Gastroesophageal sphincter (tissue), 4 donors: ENCODE measurements at regions not wholly inside any gene's neighbourhood (a gene's known extent, or its start where the extent isn't known, plus 50 kb on each side); places are given as distances from the start of the nearest gene placed in this dataset.

Source experiments
- ATAC-seq: fragments of 150-250 bp; one replicate; pipeline ENCODE4 v1.9.1; 2016; ENCODE audit warnings: mild to moderate bottlenecking, moderate library complexity
- H3K27ac ChIP-seq, 4 donors: fragments of 200-600 bp; sonication (generic) in 3 of 4; 1 replicate in 3 of 4; 2 replicates in 1 of 4; pipeline ENCODE4 v1.5.1; 2016 to 2019
- H3K27me3 ChIP-seq: fragments of 200-600 bp; sonication (generic); one replicate; pipeline ENCODE4 v1.5.1; 2019
- H3K36me3 ChIP-seq, 2 donors: fragments of 200-600 bp; sonication (generic); one replicate each; pipeline ENCODE4 v1.5.1; 2019; ENCODE audit warnings: control low read depth in 1 of 2
- H3K4me1 ChIP-seq, 3 donors: fragments of 200-600 bp; sonication (generic); 1 replicate in 2 of 3; 2 replicates in 1 of 3; pipeline ENCODE4 v1.5.1; 2016 to 2019; ENCODE audit warnings: control low read depth in 2 of 3
- H3K4me3 ChIP-seq, 2 donors: fragments of 200-600 bp; sonication (generic); one replicate each; pipeline ENCODE4 v1.5.1; 2019; ENCODE audit warnings: mild to moderate bottlenecking in 1 of 2, moderate library complexity in 1 of 2
- H3K9me3 ChIP-seq, 3 donors: fragments of 200-600 bp; sonication (generic); one replicate each; pipeline ENCODE4 v1.5.1; 2017 to 2019; ENCODE audit warnings: control low read depth in 2 of 3
- CTCF ChIP-seq, 4 experiments: fragments of 200-600 bp in 2 of 4; fragments of 450-650 bp in 2 of 4; sonication (generic) in 1 of 4; IDR thresholded peaks; one replicate each; pipeline ENCODE4 v1.5.1; 2017 to 2019; ENCODE audit warnings: antibody characterized with exemption in 4 of 4, mild to moderate bottlenecking in 2 of 4, moderate library complexity in 2 of 4
- EP300 ChIP-seq: sonication (generic); formaldehyde crosslinking; IDR thresholded peaks from one replicate; pipeline ENCODE4 v1.6.1; 2017; ENCODE audit warnings: antibody characterized with exemption, mild to moderate bottlenecking
- POLR2A ChIP-seq, 2 donors: fragments of 450-650 bp; IDR thresholded peaks; one replicate each; pipeline ENCODE4 v1.6.1; 2017; ENCODE audit warnings: antibody characterized with exemption in 2 of 2, mild to moderate bottlenecking in 2 of 2, moderate library complexity in 1 of 2
- POLR2AphosphoS5 ChIP-seq: sonication (generic); formaldehyde crosslinking; IDR thresholded peaks from one replicate; pipeline ENCODE4 v1.6.1; 2017; ENCODE audit warnings: antibody characterized with exemption
- WGBS, 2 donors: methylation state at CpG; one replicate each; pipeline ENCODE4 v1.1.5; 2018; ENCODE audit warnings: low coverage in 1 of 2; 5-methylcytosine and 5-hydroxymethylcytosine counted together

GRCh38 chr10:104516986-104517385 lies 124.1 kb upstream of the SORCS3 start:
- Histone ChIP-seq H3K4me3 (no peak overlapping the region), H3K4me1 (peaks cover 0 to 2% (median 0%) of the 10 kb centered on the region in 3 donors), H3K27ac (no peak overlapping the region), H3K27me3 (peaks cover 16% of the 10 kb centered on the region), H3K36me3 (no peaks in the 10 kb centered on the region), H3K9me3 (no peaks in the 10 kb centered on the region)
- TF ChIP-seq EP300 (no peak), POLR2A (IDR thresholded peaks at IDR 0.05) (no peak)
- 78 to 100% methylated on average over 1 to 2 of the region's 2 CpGs for WGBS, 2 donors
- ATAC-seq = no peak

GRCh38 chr10:104517946-104518345 lies 123.1 kb upstream of the SORCS3 start:
- no peak for TF ChIP-seq POLR2AphosphoS5
- TF ChIP-seq POLR2A (IDR thresholded peaks at IDR 0.05) = no peak
- no peak for TF ChIP-seq CTCF (IDR thresholded peaks at IDR 0.05)
- no peak for TF ChIP-seq EP300
- no peak for ATAC-seq
- peaks cover 0 to 6% (median 0%) of the 10 kb centered on the region in 3 donors for H3K4me1 ChIP-seq
- H3K9me3 ChIP-seq = no peaks in the 10 kb centered on the region
- no peak overlapping the region for H3K27ac ChIP-seq
- H3K4me3 ChIP-seq = no peak overlapping the region
- H3K27me3 ChIP-seq = peaks cover 16% of the 10 kb centered on the region
- WGBS, 2 donors = 65 to 70% methylated on average over 4 of the region's 4 CpGs
- no peaks in the 10 kb centered on the region for H3K36me3 ChIP-seq

DNA sequence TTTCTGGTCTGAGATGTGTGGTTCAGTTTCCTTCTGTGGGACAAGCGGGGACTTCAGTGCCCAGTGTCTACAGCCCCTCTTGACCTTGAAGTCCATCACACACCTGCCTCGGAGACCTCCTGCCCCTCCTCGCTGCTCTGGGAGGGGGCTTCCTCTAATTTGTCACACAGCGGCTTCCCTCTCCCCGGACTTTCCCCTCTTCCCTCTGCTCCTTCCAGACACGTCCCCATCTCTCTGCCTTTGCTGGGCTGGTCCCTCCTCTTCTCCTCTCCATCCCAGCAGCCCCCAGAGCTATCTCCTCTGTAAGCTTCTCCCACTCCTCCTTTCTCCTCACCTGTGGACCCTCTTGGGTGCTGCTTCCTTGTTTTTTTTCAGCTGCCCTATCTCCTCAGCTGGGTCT lies 122.2 kb upstream of the SORCS3 start:
- Histone ChIP-seq H3K27ac (no peak overlapping the region), H3K4me3 (no peak overlapping the region), H3K36me3 (no peaks in the 10 kb centered on the region), H3K4me1 (peaks cover 0 to 6% (median 0%) of the 10 kb centered on the region in 3 donors), H3K9me3 (no peaks in the 10 kb centered on the region), H3K27me3 (peaks cover 11% of the 10 kb centered on the region)
- TF ChIP-seq POLR2AphosphoS5 = no peak
- 60 to 80% methylated on average over 1 to 5 of the region's 6 CpGs for WGBS, 2 donors
- no peak for ATAC-seq

DNA sequence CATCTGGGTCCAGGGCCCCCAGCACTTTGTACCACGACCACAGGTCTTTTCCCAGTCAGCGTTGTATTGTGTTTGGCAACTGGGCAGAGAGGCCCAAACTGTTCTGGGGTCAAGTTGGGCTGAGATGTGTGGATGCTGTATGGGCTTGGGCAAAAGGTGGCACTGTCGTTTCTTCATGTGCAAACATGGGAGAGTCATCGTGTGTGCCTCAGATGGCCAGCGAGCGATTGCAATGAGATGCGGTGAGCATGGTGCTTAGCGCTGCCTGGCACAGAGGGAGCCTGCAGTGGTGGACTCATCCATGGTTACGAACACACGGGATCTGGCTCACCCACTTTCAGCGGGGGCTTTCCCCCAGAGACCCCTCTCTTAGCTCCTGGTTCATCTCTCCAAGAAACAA lies 120.4 kb upstream of the SORCS3 start:
- peaks cover 0 to 6% (median 0%) of the 10 kb centered on the region in 3 donors for H3K4me1 ChIP-seq
- TF ChIP-seq EP300 (no peak), CTCF (IDR thresholded peaks at IDR 0.05) (no peak), POLR2A (IDR thresholded peaks at IDR 0.05) (no peak), POLR2AphosphoS5 (no peak)
- no peaks in the 10 kb centered on the region for H3K36me3 ChIP-seq
- ATAC-seq = no peak
- peaks cover 7% of the 10 kb centered on the region for H3K27me3 ChIP-seq
- H3K9me3 ChIP-seq = no peaks in the 10 kb centered on the region
- H3K4me3 ChIP-seq = no peak overlapping the region
- H3K27ac ChIP-seq = no peak overlapping the region
- WGBS, 2 donors = 83 to 90% methylated on average over 9 to 10 of the region's 11 CpGs

- Histone ChIP-seq H3K36me3 (no peaks in the 10 kb centered on the region), H3K4me3 (no peak overlapping the region), H3K27me3 (no peaks in the 10 kb centered on the region), H3K4me1 (peaks cover 0 to 6% (median 0%) of the 10 kb centered on the region in 3 donors), H3K27ac (no peak overlapping the region), H3K9me3 (no peaks in the 10 kb centered on the region)
- WGBS, 2 donors = 20 to 25% methylated on average over 2 to 6 of the region's 9 CpGs
- TF ChIP-seq EP300 = no peak
- no peak for TF ChIP-seq CTCF (IDR thresholded peaks at IDR 0.05)
- no peak for TF ChIP-seq POLR2AphosphoS5
- TF ChIP-seq POLR2A (IDR thresholded peaks at IDR 0.05) = no peak
- no peak for ATAC-seq
Measured at GRCh38 chr10:104521901-104522694, 119.0 kb upstream of the SORCS3 start.

- H3K27me3 ChIP-seq = no peaks in the 10 kb centered on the region
- ATAC-seq = no peak
- no peak overlapping the region for H3K27ac ChIP-seq
- no peaks in the 10 kb centered on the region for H3K36me3 ChIP-seq
- peaks cover 0 to 6% (median 0%) of the 10 kb centered on the region in 3 donors for H3K4me1 ChIP-seq
- TF ChIP-seq CTCF (IDR thresholded peaks at IDR 0.05) (no peak), POLR2AphosphoS5 (no peak), POLR2A (IDR thresholded peaks at IDR 0.05) (no peak), EP300 (no peak)
- no peak overlapping the region for H3K4me3 ChIP-seq
- no peaks in the 10 kb centered on the region for H3K9me3 ChIP-seq
- WGBS, 2 donors = 57 to 73% methylated on average over 2 of the region's 2 CpGs
Measured at GRCh38 chr10:104526188-104526587, 114.9 kb upstream of the SORCS3 start.
